PC-3 (cell line): ENCODE measurements at regions not wholly inside any gene's neighbourhood (a gene's known extent, or its start where the extent isn't known, plus 50 kb on each side); places are given as distances from the start of the nearest gene placed in this dataset.

Experiments used
- EZH2 ChIP-seq: fragments of 300-600 bp; sonication (generic); IDR thresholded peaks from one replicate; pipeline ENCODE4 v1.6.1; 2017; ENCODE audit warnings: antibody characterized with exemption, mild to moderate bottlenecking, low read length; ENCODE audit not compliant: unreplicated experiment
- EZH2phosphoT487 ChIP-seq: fragments of 300-600 bp; sonication (generic); IDR thresholded peaks from 2 replicates; pipeline ENCODE4 v1.6.1; 2018; ENCODE audit warnings: mild to moderate bottlenecking, antibody characterized with exemption, low read length, borderline replicate concordance
- TF ChIP-seq, protein P1 (sequence below): fragments of 300-600 bp; sonication (generic); conservative IDR thresholded peaks from 2 replicates; pipeline ENCODE4 v1.5.1; 2017; ENCODE audit warnings: antibody characterized with exemption, low read depth, mild to moderate bottlenecking, low read length

DNA sequence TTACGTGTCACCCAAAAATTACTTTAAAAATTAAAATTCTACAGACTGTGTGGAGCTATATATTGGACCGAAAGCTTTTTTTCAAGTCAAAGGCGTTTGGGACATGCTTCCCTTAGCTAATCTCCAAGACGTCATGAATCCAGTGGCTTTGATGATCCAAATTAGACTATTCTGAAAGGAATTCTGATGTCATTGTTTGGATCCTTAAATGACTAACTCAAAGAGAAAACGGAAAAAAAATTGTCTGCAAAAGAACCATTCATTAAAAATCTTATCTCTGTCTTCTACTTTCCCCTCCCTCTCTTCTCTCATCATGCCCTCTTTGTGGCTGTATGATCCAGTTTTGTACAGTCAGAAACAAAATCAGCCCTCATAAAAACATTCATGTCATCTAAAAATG lies 161.8 kb downstream of the ETV1 start:
- TF ChIP-seq, protein P1, sequence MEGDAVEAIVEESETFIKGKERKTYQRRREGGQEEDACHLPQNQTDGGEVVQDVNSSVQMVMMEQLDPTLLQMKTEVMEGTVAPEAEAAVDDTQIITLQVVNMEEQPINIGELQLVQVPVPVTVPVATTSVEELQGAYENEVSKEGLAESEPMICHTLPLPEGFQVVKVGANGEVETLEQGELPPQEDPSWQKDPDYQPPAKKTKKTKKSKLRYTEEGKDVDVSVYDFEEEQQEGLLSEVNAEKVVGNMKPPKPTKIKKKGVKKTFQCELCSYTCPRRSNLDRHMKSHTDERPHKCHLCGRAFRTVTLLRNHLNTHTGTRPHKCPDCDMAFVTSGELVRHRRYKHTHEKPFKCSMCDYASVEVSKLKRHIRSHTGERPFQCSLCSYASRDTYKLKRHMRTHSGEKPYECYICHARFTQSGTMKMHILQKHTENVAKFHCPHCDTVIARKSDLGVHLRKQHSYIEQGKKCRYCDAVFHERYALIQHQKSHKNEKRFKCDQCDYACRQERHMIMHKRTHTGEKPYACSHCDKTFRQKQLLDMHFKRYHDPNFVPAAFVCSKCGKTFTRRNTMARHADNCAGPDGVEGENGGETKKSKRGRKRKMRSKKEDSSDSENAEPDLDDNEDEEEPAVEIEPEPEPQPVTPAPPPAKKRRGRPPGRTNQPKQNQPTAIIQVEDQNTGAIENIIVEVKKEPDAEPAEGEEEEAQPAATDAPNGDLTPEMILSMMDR: no peak
- TF ChIP-seq EZH2: no peak
- no peak for TF ChIP-seq EZH2phosphoT487
